HUDEP-2 (cell line): ENCODE measurements at regions not wholly inside any gene's neighbourhood (a gene's known extent, or its start where the extent isn't known, plus 50 kb on each side); places are given as distances from the start of the nearest gene placed in this dataset.

Experiments used
- DNase-seq, 76 experiments: peaks; one replicate each; lab custom pipeline; 2025; ENCODE audit not compliant: unreplicated experiment in 76 of 76; lab: John Stamatoyannopoulos, UW

DNA sequence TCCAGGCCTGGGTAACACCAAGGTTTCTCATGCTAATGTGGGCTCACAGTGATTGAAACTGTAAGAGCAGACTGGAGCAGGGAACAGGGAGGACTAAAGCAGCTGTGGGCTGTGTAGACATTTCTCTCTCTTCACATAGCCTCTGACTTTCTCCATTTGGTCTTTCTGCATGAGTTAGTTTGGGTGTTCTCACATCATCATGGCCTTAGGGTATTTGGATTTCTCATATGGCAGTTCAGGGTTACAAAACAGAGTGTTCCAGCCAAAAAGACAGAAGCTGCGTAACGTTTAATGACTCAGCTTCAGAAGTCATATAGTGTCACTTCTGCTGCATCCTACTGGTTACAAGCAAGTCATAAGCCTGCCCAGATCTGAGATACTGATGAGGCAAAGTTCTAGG lies 52.0 kb upstream of the OSBPL8 start:
- DNase-seq, result no peak

GRCh38 chr12:76614364-76614763 lies 54.8 kb upstream of the OSBPL8 start:
- DNase-seq, result no peak

DNA sequence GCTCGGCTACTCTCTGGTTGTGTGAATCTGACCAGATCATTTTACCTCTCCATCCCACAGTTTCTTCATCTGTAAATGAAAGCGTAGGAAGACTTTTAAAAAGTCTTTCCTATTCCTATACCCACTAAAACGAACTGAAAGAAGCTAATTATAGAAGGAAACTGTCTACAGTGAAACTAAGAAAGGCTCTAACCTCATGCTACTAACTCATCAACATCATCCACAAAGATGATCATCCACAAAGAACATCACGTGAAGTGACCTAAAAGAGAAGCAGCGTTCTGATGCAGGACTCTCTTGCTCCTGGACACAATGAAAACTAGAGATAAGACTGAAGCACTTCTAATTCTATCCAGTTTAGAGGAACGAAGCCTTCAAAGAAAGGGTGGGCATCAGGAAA lies 58.5 kb upstream of the OSBPL8 start:
- no peak for DNase-seq

DNA sequence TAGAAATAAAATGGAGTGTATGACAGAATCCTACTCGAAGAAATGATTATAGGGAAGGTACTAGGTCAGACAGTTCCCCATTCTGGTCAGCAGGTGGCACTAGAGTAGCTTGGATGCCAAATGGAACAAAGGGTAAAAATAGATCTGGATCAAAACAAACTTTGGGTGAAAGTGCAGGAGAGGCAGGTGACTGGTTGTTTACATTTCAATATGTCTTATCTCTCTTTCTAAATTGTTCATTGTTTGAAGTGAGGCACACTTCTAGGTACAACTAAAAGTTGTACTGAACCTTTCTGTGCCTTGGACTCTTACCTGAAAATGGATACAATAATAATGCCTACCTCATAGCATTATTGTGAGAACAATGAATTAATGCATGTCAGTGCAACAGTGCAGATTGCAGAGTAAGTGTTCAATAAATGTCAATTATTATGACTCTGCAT lies 62.0 kb upstream of the OSBPL8 start:
- DNase-seq, result peak in 61 of 76 experiments; percentile 3 to 77 (median 37)

- DNase-seq, result no peak
These were observed 62.8 kb upstream of the OSBPL8 start for GRCh38 chr12:76622351-76622750.

GRCh38 chr12:76622915-76623314 lies 63.3 kb upstream of the OSBPL8 start:
- DNase-seq, result no peak

DNA sequence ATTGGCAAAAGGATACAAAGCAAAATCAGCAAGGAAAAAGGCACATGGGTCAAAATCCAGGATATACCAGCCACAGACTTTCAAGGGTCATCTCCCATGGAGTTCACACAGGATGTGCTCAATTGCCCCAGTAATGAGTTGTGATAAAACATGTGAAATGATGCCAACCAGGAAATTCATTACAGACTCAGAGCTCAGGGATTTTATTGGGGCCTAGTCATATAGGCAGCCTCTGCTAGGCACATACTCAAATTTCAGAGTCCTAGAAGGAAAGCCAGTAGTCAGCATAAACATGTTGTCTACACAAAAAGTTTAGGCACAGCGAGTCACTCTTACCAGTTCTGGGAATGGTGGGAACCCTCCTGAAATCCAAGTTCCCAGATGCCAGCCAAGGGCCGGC lies 64.4 kb upstream of the OSBPL8 start:
- no peak for DNase-seq

GRCh38 chr12:76627346-76628135 lies 68.0 kb upstream of the OSBPL8 start:
- no peak for DNase-seq

GRCh38 chr12:76628745-76629144 lies 69.2 kb upstream of the OSBPL8 start:
- DNase-seq, result peak in 3 of 76 experiments; percentile 2 to 16 (median 7)

DNA sequence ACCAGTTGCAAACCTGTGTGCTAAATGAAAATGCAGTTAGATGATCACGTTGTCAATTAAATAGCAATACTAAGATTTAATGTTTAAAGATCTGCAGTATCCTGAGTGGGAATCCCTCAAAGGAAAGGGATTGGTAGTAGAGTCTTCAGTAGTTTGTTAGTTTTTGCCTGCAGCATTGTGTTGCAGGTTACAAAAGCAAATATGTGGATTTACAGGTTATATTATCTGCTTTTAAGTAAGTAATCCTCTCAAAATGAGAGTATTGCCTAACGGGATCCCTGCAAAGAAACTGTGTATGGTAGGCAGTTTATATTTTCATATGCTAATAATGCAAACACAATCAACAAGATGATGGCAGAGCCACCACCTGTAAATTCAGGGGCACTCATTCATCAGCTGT lies 72.2 kb upstream of the OSBPL8 start:
- DNase-seq, result no peak

DNA sequence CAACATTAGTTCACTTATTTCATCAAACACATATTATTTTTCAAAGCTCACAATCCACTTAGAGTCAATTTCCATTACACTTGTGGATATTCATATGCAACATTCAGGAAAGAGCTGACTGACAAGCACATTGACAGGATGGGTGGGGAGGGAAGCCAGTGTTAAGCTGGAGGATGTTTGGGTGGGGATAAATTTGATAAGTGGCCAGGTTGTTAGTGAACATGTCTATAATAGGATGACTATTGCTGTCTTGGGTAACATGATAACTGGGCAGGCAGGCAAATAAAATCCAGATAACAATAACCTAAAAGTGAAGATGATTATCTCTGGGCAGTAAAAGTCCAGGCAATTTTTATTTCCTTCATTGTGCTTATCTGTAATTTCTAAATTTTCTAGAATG lies 73.8 kb upstream of the OSBPL8 start:
- DNase-seq, result peak in 56 of 76 experiments; percentile 1 to 80 (median 36)

GRCh38 chr12:76634133-76634532 lies 74.6 kb upstream of the OSBPL8 start:
- DNase-seq, result no peak

DNA sequence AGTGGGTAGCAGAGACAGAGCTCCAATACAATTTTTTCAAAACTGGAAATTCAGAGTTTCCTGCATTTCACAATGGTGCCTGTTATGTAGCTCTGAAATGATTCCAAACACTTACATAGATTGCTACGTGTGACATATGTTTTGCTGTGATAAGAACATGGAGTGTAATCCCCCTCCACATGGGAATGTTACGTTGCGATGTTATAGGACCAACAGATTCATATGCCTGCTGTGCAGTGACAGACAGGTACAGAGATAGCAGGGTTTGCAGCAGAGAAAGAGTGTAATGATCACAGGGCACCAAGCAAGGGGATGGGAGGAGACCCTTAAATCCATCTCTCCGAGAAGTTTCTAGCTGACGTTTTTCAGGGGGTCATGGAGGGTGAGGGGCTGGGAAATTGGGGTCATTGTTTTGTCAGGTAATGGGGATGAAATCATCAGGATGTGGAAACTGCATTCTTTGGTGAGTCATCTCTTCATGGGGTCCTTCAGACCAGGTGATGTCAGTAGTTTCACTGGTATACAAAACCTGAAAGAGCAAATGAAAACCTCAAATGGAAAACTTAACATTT lies 76.6 kb upstream of the OSBPL8 start:
- peak in 7 of 76 experiments; percentile 6 to 34 (median 11) for DNase-seq

DNA sequence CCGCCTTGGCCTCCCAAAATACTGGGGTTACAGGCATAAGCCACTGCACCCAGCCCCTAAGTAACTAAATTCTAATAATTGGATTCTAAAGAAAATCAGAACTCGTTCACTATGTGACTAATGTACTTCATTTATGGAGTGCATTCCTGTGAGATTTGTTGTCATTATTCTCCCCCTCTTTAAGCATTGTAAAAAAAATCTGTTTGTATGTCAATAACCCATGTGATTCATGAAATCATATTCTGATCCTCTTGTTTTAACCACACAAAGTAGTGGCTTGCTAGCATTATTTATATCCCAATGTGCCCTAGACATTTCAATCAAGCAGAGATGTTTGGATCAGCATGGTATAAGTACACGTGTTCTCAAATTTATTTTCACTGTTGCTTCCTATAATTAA lies 78.2 kb upstream of the OSBPL8 start:
- DNase-seq, result no peak

- DNase-seq, result no peak
These were observed 80.1 kb upstream of the OSBPL8 start for GRCh38 chr12:76639646-76640045.

- no peak for DNase-seq
These were observed 81.5 kb upstream of the OSBPL8 start for GRCh38 chr12:76641073-76641472.

- DNase-seq, result no peak
These were observed 82.4 kb upstream of the OSBPL8 start for GRCh38 chr12:76641961-76642360.

GRCh38 chr12:76643438-76643837 lies 83.9 kb upstream of the OSBPL8 start:
- DNase-seq, result no peak

- no peak for DNase-seq
These were observed 85.4 kb upstream of the OSBPL8 start for GRCh38 chr12:76644950-76645349.

- DNase-seq, result no peak
These were observed 86.4 kb upstream of the OSBPL8 start for GRCh38 chr12:76645934-76646333.

- no peak for DNase-seq
These were observed 86.8 kb upstream of the OSBPL8 start for GRCh38 chr12:76646366-76646765.

DNA sequence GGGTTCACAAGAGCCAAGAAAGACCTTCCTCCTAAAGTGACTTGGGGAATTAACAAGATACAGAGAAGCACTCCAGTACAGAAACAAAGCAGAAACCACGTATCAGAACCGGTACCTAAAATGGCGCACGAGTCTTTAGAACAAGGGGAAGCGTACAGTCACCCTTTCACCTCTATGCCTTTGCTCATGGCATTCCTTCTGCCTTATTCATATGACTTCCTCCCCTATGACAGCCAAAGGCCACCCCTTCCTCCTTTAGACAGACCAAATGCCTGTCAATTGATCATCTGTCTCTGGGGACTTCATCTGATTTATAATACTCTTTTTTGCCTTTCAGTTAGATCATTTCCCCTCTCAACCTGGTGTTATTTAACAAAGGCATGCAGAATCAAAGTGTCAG lies 89.5 kb upstream of the OSBPL8 start:
- no peak for DNase-seq
